ENCODE measurements at regions not wholly inside any gene's neighbourhood (a gene's known extent, or its start where the extent isn't known, plus 50 kb on each side); places are given as distances from the start of the nearest gene placed in this dataset.

DNA sequence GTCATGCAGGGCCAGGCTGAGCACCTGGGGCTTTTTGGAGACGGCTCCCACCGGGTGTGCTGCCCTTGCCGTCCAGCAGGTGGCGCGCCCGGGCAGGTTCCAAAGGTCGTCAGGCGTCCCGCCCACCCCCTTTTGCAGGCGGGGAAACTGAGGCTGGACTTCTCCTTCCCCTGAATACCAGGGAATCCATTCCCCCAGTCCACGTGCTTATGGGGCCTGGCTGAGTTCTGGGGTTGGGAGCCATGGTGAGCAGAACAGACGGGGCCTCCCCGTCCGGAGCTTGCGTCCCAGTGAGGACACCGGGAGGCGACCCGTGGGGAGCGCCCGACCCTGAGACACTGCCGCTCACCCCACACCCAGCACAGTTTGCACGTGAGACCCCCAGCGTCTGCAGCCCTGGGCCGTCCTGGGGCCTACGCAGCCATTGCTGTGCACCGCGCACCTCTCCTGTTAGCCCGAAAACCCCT is 51.8 kb upstream of the JPH3 start:
- TF ChIP-seq EZH2 (IDR thresholded peaks at IDR 0.05; ENCODE audit: low read length, missing control alignments) = no peak
- TF ChIP-seq, protein P1, sequence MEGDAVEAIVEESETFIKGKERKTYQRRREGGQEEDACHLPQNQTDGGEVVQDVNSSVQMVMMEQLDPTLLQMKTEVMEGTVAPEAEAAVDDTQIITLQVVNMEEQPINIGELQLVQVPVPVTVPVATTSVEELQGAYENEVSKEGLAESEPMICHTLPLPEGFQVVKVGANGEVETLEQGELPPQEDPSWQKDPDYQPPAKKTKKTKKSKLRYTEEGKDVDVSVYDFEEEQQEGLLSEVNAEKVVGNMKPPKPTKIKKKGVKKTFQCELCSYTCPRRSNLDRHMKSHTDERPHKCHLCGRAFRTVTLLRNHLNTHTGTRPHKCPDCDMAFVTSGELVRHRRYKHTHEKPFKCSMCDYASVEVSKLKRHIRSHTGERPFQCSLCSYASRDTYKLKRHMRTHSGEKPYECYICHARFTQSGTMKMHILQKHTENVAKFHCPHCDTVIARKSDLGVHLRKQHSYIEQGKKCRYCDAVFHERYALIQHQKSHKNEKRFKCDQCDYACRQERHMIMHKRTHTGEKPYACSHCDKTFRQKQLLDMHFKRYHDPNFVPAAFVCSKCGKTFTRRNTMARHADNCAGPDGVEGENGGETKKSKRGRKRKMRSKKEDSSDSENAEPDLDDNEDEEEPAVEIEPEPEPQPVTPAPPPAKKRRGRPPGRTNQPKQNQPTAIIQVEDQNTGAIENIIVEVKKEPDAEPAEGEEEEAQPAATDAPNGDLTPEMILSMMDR (conservative IDR thresholded peaks at IDR 0.05 in 1 of 2, IDR thresholded peaks at IDR 0.05 in 1 of 2; ENCODE audit: low read depth in 1 of 2, low read length in 2 of 2) = peak; percentile 75 to 84

Data from fibroblast of lung (primary cell).